WI38 (cell line): ENCODE measurements at regions not wholly inside any gene's neighbourhood (a gene's known extent, or its start where the extent isn't known, plus 50 kb on each side); places are given as distances from the start of the nearest gene placed in this dataset.

Source experiments
- H3K4me3 ChIP-seq: 2 replicates; pipeline ENCODE4 v1.5.1; 2011; ENCODE audit warnings: low read depth, mild to moderate bottlenecking, control low read depth, low read length
- CTCF ChIP-seq: IDR thresholded peaks from 2 replicates; pipeline ENCODE4 v1.5.1; 2012; ENCODE audit warnings: low read depth, mild to moderate bottlenecking, control low read depth, low read length

GRCh38 chr11:98657711-98658110, 363.0 kb upstream of the CNTN5 start:
- no peak for TF ChIP-seq CTCF
- H3K4me3 ChIP-seq = no peak overlapping the region

GRCh38 chr11:98659431-98659830, 361.3 kb upstream of the CNTN5 start:
- TF ChIP-seq CTCF = no peak
- no peak overlapping the region for H3K4me3 ChIP-seq

GRCh38 chr11:98674390-98674789, 346.4 kb upstream of the CNTN5 start:
- TF ChIP-seq CTCF = no peak

GRCh38 chr11:98679673-98680072, 341.1 kb upstream of the CNTN5 start:
- no peak for TF ChIP-seq CTCF
- no peak overlapping the region for H3K4me3 ChIP-seq

More at GRCh38 chr11:98674390-98674789, 346.4 kb upstream of the CNTN5 start:
- H3K4me3 ChIP-seq = no peak overlapping the region

GRCh38 chr11:98701541-98701940, 319.2 kb upstream of the CNTN5 start:
- TF ChIP-seq CTCF = no peak
- H3K4me3 ChIP-seq = no peak overlapping the region

- no peak for TF ChIP-seq CTCF
- H3K4me3 ChIP-seq = no peak overlapping the region
These were observed 316.8 kb upstream of the CNTN5 start for GRCh38 chr11:98703779-98704556.

GRCh38 chr11:98710026-98710425, 310.7 kb upstream of the CNTN5 start:
- TF ChIP-seq CTCF = no peak
- no peak overlapping the region for H3K4me3 ChIP-seq
